IPS DF 19.7 (cell line): ENCODE measurements at regions not wholly inside any gene's neighbourhood (a gene's known extent, or its start where the extent isn't known, plus 50 kb on each side); places are given as distances from the start of the nearest gene placed in this dataset.

Experiments
- DNase-seq: peaks from one replicate; pipeline ENCODE4 v3.0.0-alpha.2; 2013; ENCODE audit warnings: low read depth, low spot score

DNA sequence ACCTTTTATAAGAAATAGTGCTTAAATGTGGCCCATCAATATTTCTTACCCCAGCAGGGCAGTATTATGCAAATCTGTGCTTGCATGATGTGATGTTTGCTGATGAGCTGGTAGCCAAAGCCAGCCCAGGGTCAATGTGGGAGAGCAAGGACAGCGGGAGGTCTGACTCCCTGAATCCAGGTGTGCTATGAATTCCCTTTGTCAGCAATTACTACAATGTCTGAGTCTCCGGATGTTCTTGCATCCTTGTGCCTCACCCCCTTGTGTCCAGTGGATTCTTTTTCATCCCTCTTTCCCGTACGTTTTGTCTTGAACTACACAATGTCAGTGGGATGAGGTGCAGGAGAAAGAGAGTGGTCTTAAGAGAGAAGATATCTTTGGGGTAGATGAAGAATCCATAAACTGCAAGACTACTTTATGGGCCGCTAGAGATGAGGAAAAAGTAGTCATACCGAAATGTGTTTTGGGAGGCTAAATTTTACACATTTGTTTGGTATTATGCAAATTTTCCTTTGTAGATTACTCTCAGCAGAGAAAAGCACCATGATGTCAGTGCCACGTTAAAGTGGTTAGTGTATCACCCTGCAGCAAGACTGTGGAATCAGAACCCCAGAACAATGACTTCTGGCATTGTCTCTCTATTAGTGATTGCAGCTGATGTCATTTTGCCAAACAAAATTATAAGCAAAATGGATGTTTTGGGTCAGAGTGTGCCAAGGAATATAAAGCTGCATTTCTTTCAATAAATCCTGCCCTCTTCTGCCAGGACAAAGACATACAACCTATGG is 53.5 kb upstream of the TSHZ3 start:
- no peak for DNase-seq

DNA sequence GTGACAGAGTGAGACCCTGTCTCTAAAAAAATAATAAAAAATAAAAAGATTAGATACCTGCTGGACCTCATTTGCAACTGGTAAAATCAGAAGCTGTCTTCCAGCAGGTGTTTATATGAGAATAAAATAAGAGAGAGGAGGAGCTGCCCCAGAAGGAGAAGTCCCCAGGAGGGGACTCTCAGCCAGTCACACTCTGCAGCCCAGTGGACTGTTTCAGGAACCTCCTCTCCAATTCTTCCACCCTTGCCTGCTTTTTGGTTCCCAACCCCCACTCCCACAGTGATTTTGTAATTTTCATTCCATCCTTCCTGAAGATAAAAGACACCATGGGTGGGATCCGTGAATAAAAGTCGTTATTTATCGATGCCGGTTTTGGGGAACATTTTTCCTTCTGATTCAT is 56.9 kb upstream of the TSHZ3 start:
- no peak for DNase-seq

DNA sequence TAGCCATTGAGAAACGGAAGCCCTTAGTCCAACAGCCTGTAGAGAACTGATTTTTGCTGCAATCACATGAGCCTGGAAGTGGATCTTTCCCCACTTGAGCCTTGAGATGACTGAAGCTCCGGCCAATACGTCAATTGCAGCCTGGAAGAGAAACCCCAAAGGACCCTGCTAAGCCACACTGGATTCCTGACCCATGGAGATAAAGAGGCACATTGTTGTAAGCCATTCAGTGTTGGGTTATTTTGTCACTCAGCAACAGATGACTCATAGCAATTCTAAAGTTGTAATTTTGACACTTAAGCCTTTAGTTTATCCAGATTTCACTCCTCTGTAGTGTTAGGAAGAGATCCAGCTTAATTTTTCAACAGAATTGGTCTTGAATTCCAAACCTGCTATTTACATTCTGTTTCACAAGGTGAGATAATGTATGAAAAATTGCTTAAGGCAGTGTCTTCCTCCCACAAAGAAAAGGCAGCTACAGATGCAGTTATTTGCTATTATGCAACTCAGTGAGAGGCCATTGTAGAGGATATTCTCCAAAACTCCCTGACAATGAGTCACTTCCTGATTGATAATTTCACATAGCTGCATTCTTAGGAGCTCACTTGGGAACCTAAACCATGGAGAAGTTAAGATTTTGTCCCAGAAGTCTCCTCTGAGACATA is 59.4 kb upstream of the TSHZ3 start:
- DNase-seq: no peak

DNA sequence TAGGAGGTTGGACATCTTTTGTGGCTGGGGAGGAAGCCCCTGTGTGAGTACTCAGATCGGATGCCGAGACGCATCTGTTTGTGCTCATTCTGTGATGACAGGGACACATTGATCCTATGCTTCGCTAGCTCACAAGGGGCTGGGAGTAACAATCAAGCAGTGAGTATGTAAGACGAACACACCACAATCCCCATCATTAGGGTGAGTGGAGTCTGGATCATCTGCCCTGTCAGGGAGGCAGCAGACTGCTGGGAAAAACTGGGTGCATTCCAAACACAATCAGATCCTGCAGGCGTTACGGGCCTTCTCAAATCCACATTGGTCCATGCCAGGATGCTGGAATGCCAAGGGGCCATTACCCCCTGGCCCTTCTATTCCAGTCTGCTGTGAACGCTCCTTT is 64.1 kb upstream of the TSHZ3 start:
- no peak for DNase-seq

DNA sequence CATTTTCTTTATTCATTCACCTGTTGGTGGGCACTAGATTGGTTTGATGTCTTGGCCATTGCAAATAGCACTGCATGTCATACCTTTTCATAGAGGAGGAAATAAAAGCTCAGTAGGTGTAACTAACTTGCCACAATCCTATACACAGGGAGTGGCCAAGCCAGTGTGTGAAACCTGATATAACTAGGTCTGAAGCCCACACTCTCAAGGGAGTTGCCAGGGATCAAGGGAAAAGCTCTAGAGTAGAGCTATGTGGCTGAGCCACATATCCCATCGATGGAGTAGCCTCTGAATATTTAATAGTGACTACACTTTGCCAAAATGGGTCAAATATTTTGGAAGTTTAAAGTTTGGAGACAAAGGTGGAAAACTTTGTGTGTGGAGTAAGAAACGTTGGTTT is 66.1 kb upstream of the TSHZ3 start:
- DNase-seq: no peak

DNA sequence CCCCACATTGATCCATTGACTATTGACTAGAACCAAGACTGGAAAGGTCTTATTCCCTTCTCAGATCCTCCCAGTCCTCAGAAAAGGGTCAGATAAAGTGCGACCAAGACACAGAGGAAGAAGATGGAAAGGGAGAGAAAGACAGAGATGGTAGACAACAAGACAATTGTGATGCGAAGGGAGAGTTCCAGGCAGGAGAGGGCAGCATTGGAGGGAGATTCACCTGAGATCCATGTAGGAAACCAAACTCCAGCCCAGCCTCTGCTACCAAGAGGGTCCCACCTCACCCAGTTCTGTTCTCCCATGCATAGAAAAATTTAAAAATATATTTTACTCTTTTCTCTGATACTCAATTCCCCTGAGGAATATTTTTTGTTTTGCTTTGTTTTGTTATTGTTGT is 67.3 kb upstream of the TSHZ3 start:
- no peak for DNase-seq

DNA sequence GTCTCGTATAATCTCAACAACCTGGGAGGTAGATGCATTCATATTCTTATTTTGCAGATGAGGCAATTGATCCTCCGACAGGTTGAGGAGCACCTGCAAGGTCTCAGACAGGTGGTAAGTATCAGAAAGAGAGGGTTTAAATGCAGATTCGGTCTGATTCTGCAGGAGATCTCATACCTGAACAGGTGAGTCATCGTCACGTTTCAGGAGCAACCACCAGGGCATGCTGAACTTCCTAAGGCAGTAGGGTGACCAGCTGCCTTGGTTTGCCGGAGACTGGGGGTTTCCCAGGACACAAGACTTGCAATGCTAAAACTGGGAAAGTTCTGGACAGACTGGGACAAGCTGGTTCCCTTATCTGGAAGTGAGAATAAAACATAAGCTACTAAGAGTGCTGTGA is 68.8 kb upstream of the TSHZ3 start:
- peak; percentile 93 for DNase-seq

DNA sequence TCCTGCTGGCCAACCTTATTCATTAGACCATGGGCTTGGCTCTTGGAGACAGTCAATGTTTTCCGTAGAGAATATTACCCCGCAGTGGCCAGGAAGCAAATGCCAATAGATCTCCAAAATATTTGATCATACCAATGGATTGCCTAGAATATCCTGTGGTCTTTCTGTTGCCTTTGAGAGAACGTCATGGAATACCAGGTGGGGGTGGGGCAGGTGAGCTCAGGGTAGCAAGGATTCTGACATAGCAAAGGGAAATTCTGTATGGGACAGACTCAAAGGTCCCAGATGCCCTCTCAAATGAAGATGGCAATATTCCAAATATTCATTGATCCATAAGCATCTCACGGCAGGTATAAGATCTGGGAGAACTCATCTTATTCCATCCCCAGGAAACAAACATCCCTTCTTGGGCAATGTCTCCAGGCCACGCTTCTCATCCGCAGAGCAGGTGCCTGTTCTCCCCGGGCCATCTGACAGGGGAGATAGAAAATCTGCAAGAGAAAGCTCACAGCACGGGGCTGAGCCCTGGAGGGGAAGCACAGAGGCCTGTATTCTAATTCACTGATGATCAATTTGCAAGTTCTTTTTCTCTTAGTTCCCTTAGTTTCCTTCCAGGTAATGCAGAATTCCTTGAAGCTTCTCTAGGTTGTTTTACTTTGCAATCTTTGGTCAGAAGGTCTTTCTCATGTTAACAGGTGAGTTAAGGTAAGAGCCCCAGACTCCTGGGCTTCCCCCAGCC is 69.6 kb upstream of the TSHZ3 start:
- peak; percentile 96 for DNase-seq

DNA sequence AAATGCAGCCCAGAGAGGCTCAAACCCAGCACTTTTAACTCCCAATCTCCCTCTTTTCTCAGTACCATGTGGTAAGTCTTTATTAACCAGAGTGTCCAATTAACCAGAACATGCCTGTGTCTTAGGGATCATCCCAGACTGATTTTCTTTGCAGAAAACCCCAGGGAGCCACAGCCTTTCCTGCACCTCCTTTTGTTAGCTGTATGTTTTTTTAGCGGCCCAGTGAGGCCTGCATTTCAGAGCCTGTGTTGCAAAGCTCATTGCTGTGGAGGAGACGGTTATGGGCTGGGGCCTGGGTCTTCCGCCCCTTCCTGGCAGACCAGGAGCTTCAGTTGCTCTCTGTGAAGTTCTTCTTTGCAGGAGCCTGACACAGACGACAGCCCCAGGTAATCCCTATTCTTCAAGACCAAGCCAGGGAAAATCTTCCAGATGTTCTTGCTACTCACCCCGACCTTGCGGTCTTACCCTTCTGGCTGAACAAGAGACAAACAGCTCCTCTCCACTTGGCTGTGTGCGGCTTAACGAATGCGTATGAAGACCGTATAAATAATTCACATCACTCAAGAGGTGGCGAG is 70.7 kb upstream of the TSHZ3 start:
- no peak for DNase-seq

DNA sequence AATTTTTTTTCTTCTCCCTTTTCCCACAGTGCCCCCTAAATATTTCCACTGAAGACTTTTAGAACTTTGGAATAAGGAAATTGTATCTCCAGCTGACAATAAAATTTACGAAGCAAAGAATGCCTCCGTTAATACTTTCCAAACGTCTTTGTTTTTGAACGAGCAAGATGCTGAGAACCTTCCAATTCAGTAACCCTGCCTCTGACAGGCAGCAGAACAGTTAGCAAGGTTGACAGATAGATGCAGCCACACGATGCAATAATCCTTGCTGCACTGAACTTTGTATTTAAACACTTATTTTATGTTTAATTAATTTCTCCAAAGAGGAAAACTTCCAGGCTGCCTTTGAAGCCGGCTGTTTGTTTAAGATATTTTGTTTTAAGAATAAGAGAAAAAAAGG is 71.8 kb upstream of the TSHZ3 start:
- DNase-seq: no peak

DNA sequence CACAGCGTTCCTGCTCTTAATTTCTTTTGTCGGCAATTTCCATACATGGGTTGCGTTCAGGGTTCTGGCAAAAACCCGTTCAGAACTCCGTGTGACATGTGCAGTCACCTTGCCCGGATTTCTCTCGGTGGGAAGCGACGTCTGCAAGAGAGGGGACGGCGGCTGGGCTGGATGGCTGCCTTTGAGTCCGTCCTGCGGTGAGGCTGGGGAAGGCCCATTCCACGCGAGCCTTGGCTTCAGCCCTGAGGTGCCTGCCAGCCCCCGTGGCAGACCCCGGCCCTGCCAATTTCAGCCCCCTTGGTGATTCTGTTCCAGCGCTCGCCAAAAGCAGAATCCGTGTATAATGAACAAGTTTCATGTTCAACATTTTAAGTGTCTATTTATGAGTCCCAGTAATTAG is 72.6 kb upstream of the TSHZ3 start:
- DNase-seq: no peak

DNA sequence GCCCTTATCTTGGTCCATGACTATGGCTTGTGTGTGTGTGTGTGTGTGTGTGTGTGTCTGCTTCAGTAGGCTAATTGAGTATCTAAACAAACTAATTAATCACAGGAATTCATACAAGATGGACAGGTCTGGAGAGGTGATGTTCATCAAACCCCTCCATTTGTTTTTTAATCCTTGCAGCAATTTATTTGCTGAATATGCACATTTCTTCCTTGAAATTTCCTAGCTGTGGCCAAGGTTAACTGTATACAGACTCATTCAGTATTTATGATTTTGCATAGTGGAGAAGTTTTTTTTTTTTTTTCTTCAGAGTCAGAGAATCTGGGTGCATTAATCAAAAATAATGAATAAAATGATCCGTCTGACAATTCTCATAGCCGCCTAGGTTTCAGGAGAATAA is 74.7 kb upstream of the TSHZ3 start:
- no peak for DNase-seq

DNA sequence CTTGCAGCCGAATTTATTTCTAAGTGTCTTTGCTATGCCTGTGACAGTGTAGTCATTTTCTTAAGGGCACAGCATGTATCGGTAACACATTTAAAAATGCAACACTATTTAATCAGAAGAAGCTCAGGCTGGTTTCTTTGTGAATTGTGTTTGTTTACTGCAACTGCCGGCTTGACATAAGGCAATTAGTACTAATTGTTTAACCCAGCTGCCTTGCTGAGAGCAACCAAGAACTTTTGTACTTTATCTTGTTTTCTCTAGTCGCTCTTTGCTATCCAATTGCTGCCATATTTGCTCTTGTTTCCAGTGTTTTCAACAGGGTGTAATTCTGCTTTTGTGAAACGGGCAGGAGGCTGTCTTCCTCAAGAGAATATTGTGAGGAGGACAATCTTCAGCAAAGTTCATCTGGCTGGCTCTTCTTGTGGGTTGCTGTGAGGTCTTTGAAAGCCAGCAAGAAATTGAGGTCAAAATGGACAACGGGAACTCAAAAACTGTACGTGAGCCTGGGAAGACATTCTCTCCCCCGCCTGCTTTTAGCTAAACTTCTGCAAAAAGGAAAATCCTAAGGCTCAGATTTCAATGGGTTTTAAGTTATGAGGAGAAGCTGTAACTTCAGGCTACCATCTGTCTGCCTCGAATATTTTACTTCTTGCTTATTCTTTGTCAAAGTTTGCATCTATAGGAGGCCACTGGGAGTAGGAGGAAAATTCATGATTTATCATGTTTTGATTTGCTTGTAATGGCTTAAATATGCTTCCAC is 75.8 kb upstream of the TSHZ3 start:
- no peak for DNase-seq

DNA sequence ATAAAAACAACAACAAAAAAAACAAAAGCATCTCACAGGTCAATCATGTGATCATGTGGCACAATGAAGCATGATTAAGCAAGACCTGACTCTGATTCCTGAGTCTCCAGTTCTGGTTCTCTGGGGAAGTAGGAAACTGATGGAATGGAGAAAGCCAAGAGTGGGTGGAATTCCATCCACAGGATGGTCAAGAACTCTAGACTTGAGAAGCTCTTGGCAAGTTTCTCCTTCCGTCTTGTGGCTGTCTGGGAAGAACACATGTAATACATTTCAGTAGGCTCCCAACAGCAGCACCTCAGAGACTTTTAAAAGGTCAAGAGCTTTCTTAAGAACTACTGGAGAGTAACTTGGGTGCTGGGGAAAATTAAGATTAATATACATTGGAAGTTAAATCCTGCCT is 78.6 kb upstream of the TSHZ3 start:
- DNase-seq: no peak

DNA sequence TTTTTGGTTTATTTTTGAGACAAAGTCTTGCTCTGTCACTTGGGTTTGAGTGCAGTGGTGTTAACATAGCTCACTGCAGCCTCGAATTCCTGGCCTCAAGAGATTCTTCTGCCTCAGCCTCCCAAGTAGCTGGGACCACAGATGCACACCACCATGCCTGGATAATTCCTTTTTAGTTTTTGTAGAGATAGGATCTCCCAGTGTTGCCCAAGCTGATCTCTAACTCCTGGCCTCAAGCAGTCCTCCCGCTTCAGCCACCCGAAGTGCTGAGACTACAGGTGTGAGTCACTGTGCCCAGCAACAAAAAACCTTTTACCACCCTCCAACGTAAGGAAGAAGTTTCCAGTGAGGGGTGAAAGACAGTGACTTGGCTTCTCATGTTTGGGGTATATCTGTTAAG is 81.1 kb upstream of the TSHZ3 start:
- no peak for DNase-seq

DNA sequence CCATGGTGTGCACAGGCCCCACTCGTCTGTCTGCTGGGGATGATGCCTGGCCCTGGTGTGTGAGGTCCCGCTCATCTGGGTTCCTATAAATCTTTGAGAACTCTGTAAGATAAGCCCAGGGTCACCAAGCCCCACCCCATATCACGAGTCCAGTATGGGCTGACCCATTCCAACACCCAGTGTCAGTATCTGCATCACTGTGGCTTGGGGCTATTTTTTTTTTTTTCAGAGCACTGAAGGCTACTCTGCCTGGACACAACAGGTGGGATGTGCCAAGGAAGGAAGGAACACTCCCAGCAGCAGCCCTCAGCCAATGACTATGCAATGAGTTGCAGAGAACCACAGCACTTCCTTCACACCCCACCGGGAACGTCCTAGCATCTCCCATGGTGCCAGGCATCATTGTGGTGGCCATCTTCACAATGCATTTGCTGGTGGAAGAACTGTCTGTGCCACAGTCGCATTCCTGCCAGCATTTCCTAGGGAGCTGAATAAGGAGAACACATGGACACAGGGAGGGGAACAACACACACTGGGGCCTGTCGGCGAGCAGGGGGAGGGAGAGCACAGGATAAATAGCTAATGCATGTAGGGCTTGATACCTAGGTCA is 83.1 kb upstream of the TSHZ3 start:
- DNase-seq: no peak

DNA sequence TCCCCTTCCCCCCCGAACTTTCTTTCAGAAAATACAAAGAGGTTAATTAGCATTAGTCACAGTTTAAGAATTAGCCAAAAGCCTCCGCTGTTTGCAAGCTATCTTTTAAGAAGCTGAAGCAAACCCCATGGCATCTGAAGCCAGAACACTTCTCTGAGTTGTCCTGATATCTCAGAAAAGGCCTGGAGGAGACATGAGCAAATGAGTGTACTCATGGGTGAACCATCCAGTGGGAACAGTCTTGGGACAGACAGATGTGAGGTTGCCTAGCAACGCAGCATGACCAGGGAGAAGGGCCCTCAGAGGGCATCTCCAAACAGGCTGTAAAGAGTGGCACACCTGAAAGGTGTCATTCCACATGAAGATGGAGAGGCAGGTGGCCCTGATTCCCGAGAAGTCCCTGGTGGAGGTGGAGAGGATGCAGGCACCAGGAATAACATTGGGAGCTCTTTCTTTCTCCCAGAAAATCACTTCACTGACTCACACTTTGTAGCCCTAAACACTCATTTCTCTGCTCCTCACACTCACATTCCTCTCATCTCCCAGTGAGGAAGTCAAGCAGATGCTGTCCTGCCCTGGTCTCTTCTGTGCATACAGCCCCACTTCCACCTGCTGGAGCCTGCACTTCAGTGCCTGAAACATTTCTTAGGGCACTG is 87.0 kb upstream of the TSHZ3 start:
- DNase-seq: no peak

DNA sequence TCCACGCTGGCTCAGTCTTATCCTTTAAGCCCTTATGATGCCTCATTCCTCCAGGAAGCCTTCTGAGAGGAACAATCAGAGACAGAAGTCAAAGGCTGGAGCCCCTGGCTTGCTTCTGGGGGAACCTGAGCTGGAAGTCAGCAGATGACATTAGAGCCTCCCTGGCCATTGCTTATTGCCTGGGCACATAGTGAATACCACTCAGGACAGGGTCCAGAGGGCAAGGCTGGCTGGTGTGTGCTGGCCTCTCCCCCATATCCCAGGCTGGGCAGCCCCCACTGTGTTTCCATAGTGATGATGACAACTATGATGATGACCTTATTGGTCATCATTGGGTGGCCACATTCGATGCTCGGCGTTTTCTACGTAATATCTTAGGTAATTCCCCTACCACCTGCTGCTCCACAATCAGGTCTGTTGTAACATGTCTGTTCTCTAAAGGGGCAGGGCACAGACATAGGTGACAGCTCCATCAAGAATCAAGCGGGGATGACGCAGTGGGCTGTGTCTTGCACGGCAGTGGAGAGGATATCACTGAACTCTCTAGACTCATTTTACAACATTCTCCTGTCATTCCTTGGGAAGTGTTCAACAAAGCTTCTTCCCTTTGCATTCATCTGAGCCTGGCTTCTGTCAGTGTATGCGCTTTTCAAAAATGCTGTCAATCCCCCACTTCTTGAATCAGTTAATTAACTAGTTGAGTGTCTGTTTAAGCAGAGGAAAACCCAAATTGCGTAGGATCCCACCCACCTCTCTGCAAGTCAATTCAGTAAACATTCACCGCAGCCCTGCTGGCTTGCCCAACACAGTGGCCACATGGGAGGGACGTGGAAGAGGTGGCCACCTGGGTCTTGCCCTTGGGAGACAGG is 89.4 kb upstream of the TSHZ3 start:
- DNase-seq: no peak

DNA sequence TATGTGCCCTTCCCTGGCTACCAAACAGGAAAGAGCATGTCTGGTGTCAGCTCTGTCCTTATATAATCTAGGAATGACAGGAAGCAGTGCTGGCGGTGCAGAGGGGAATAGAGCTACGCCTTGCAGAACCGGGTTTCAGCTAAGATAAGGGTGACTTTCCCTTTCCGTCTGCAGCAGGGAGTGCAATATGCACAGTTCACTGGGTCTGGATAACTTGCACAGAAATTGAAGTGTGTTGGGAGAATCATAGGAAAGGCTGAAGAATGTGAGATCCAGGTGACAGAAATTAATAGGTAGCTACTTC is 90.0 kb upstream of the TSHZ3 start:
- DNase-seq: no peak

DNA sequence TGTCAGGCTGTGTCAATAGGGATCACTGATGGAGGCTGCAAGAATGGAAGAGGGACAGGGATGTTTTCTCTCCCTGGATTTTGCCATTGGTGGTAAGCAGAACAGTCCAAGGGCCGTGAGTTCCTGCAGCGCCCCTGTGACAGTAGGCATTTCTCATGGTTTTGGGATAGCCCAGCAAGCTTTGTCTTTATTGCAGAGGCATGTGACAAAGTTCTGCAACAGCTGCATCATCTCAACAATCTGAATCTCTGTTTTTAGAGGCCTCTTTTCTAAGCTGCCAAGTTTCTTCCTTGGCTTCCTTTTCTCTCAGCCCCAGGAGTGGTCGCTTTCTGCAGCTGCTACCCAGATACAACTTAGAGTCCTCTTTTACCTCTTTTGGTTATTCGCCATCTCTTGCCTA is 95.7 kb upstream of the TSHZ3 start:
- DNase-seq: no peak
